Keratinocyte (primary cell): ENCODE measurements at regions not wholly inside any gene's neighbourhood (a gene's known extent, or its start where the extent isn't known, plus 50 kb on each side); places are given as distances from the start of the nearest gene placed in this dataset.

Source experiments
- DNase-seq: peaks from one replicate; pipeline ENCODE4 v3.0.0-alpha.2; 2011; ENCODE audit warnings: low read depth, missing footprints, low spot score
- FAIRE-seq: peaks from 2 replicates; lab custom pipeline; 2011; peaks lifted over from hg19 to GRCh38; lab: Jason Lieb, UNC
- H2AFZ ChIP-seq: 2 replicates; pipeline ENCODE4 v1.6.0; 2012; ENCODE audit warnings: low read length, control low read depth, inconsistent platforms; ENCODE audit not compliant: control insufficient read depth
- H3K27ac ChIP-seq: 2 replicates; pipeline ENCODE4 v1.5.1; 2011; ENCODE audit warnings: low read length; ENCODE audit not compliant: control insufficient read depth, insufficient read depth
- H3K27me3 ChIP-seq: 3 replicates; pipeline ENCODE4 v1.6.0; 2011; ENCODE audit warnings: low read length; ENCODE audit not compliant: control insufficient read depth, insufficient read depth; ENCODE audit errors: extremely low read depth
- H3K36me3 ChIP-seq, 2 experiments: 2 replicates in 1 of 2; 3 replicates in 1 of 2; pipeline ENCODE4 v1.5.1; 2011; ENCODE audit warnings: low read length in 2 of 2, mild to moderate bottlenecking in 1 of 2; ENCODE audit not compliant: control insufficient read depth in 2 of 2, insufficient read depth in 2 of 2; ENCODE audit errors: extremely low read depth in 1 of 2
- H3K4me1 ChIP-seq: 3 replicates; pipeline ENCODE4 v1.5.1; 2011; ENCODE audit warnings: low read length; ENCODE audit not compliant: control insufficient read depth, insufficient read depth; ENCODE audit errors: extremely low read depth
- H3K4me2 ChIP-seq: 3 replicates; pipeline ENCODE4 v1.6.0; 2011; ENCODE audit warnings: low read depth, low read length; ENCODE audit not compliant: control insufficient read depth, insufficient read depth; ENCODE audit errors: extremely low read depth
- H3K4me3 ChIP-seq, 3 experiments: fragments of 200-600 bp in 1 of 3; sonication (generic) in 1 of 3; 2 replicates in 2 of 3; 3 replicates in 1 of 3; pipeline ENCODE4 v1.5.1; 2011 to 2016; ENCODE audit warnings: low read length in 3 of 3, mild to moderate bottlenecking in 3 of 3, control low read depth in 2 of 3, inconsistent platforms in 1 of 3, low read depth in 1 of 3, mixed read lengths in 1 of 3, mixed run types in 1 of 3, moderate library complexity in 1 of 3; ENCODE audit not compliant: control insufficient read depth in 2 of 3, insufficient read depth in 2 of 3; ENCODE audit errors: extremely low read depth in 1 of 3
- H3K79me2 ChIP-seq: 2 replicates; pipeline ENCODE4 v1.6.0; 2012; ENCODE audit warnings: low read length; ENCODE audit not compliant: control insufficient read depth, insufficient read depth
- H3K9ac ChIP-seq: 3 replicates; pipeline ENCODE4 v1.6.0; 2011; ENCODE audit warnings: low read length; ENCODE audit not compliant: control insufficient read depth, insufficient read depth; ENCODE audit errors: extremely low read depth
- H3K9me1 ChIP-seq: 3 replicates; pipeline ENCODE4 v1.6.0; 2011; ENCODE audit warnings: low read length; ENCODE audit not compliant: control insufficient read depth, insufficient read depth; ENCODE audit errors: extremely low read depth
- H3K9me3 ChIP-seq: 2 replicates; pipeline ENCODE4 v1.5.1; 2012; ENCODE audit warnings: low read depth, low read length; ENCODE audit not compliant: control insufficient read depth
- H4K20me1 ChIP-seq: 3 replicates; pipeline ENCODE4 v1.6.0; 2011; ENCODE audit warnings: low read length; ENCODE audit not compliant: control insufficient read depth, insufficient read depth; ENCODE audit errors: extremely low read depth
- EZH2 ChIP-seq: IDR thresholded peaks from one replicate; pipeline ENCODE4 v1.6.1; 2012; ENCODE audit warnings: inconsistent platforms, mild to moderate bottlenecking, low read length, moderate library complexity
- dilution Hi-C: fragments of 300-500 bp; cut with MboI; formaldehyde crosslinking; loops from one replicate; pipeline ENCODE4 v1.7.0; 2020; ENCODE audit warnings: low sequenced_read_pairs; ENCODE audit not compliant: extremely low pct_ligation_motif_present
- TF ChIP-seq, protein P1 (sequence below), 3 experiments: IDR thresholded peaks in 1 of 3; conservative IDR thresholded peaks in 1 of 3; optimal IDR thresholded peaks in 1 of 3; 2 replicates in 2 of 3; 3 replicates in 1 of 3; pipeline versions ENCODE3 to v1.5.1; 2011; ENCODE audit warnings: low read length in 3 of 3, mild to moderate bottlenecking in 3 of 3, moderate library complexity in 2 of 3, control low read depth in 1 of 3, inconsistent platforms in 1 of 3; ENCODE audit not compliant: insufficient read depth in 2 of 3; ENCODE audit errors: extremely low read depth in 1 of 3

DNA sequence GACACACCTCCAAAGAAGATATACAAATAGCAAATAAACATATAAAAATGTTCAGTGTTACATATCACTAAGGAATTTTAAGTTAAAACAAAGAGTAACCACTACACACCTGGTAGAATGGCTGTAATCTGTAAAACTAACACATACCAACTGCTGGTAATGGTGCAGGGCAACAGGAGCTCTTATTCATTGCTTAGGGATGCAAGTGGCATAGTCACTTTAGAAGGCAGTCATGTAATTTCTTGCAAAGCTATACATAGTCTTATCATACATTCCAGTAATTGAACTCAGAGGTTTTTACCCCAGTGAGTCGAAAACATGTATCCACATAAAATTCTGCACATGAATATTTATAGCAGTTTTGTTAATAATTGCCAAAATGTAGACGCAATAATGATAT, 906.8 kb upstream of the CITED2 start:
- H3K9ac ChIP-seq = no peak overlapping the region
- peak; percentile 84 for FAIRE-seq
- no peak overlapping the region for H3K27ac ChIP-seq
- peaks cover 12% of the 10 kb centered on the region for H3K4me1 ChIP-seq
- H4K20me1 ChIP-seq = no peaks in the 10 kb centered on the region
- TF ChIP-seq, protein P1, sequence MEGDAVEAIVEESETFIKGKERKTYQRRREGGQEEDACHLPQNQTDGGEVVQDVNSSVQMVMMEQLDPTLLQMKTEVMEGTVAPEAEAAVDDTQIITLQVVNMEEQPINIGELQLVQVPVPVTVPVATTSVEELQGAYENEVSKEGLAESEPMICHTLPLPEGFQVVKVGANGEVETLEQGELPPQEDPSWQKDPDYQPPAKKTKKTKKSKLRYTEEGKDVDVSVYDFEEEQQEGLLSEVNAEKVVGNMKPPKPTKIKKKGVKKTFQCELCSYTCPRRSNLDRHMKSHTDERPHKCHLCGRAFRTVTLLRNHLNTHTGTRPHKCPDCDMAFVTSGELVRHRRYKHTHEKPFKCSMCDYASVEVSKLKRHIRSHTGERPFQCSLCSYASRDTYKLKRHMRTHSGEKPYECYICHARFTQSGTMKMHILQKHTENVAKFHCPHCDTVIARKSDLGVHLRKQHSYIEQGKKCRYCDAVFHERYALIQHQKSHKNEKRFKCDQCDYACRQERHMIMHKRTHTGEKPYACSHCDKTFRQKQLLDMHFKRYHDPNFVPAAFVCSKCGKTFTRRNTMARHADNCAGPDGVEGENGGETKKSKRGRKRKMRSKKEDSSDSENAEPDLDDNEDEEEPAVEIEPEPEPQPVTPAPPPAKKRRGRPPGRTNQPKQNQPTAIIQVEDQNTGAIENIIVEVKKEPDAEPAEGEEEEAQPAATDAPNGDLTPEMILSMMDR (optimal IDR thresholded peaks at IDR 0.05 in 1 of 3, IDR thresholded peaks at IDR 0.05 in 1 of 3, conservative IDR thresholded peaks at IDR 0.05 in 1 of 3; ENCODE audit: extremely low read depth in 1 of 3, insufficient read depth in 2 of 3, low read length in 3 of 3) = no peak
- no peak for TF ChIP-seq EZH2
- no peaks in the 10 kb centered on the region for H3K36me3 ChIP-seq
- no peaks in the 10 kb centered on the region for H3K9me1 ChIP-seq
- H3K4me2 ChIP-seq = no peak overlapping the region
- peak; percentile 71 for DNase-seq
- dilution Hi-C loops = no loop called here
- H3K9me3 ChIP-seq = no peaks in the 10 kb centered on the region
- no peak overlapping the region for H3K4me3 ChIP-seq
- H3K79me2 ChIP-seq = no peaks in the 10 kb centered on the region
- H2AFZ ChIP-seq = no peak overlapping the region
- H3K27me3 ChIP-seq = no peaks in the 10 kb centered on the region

DNA sequence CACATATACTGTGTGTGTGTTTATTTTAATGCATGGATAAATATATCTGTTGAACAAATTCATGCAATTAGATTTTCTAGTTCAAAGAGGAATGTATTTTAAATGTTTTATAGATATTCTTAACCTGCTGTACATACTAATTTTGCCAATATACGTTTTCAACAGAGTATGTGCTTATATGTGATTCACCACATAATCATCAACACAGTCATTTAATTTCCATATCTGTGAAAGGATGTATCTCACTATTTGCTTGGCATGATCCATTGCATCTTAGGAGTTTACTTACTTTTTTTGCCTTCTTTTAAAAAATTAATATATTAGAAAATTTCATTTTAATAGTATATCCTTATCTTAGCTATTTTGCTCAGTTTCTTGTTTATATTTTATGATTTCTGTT, 902.3 kb upstream of the CITED2 start:
- Histone ChIP-seq H3K9me3 (no peaks in the 10 kb centered on the region), H3K27me3 (no peaks in the 10 kb centered on the region), H4K20me1 (no peaks in the 10 kb centered on the region), H3K9me1 (no peaks in the 10 kb centered on the region), H3K4me3 (no peak overlapping the region), H3K4me1 (peaks cover 14% of the 10 kb centered on the region), H3K36me3 (no peaks in the 10 kb centered on the region), H3K27ac (no peak overlapping the region), H3K4me2 (no peak overlapping the region), H3K9ac (no peak overlapping the region), H2AFZ (no peak overlapping the region), H3K79me2 (no peaks in the 10 kb centered on the region)
- DNase-seq (no peak), FAIRE-seq (peak; percentile 59)
- TF ChIP-seq EZH2 = no peak
- TF ChIP-seq, protein P1 (optimal IDR thresholded peaks at IDR 0.05 in 1 of 3, IDR thresholded peaks at IDR 0.05 in 1 of 3, conservative IDR thresholded peaks at IDR 0.05 in 1 of 3; ENCODE audit: extremely low read depth in 1 of 3, insufficient read depth in 2 of 3, low read length in 3 of 3) = no peak
- dilution Hi-C loops = no loop called here
